ENCODE measurements at regions not wholly inside any gene's neighbourhood (a gene's known extent, or its start where the extent isn't known, plus 50 kb on each side); places are given as distances from the start of the nearest gene placed in this dataset.

DNA sequence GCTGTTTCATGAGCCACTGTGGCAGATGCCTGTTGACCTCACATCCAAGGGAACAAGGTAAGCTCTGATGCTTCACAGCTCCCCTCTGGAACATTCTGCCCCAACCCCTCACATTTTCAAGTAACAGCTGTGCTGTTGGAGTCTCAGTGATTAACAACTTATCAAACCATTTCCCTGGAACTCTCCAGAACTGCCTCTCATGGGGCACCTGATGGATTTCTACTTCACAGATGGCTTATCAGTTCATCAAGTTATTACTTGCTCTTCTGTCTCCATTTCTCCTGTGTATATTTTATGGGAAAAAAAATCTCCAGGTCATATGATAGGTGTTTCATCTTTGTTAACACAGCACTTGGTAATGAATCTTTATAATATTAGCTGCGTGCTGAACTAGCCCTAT, 322.4 kb downstream of the MAN2A1 start:
- H3K4me1 ChIP-seq = no peaks in the 10 kb centered on the region
- H3K36me3 ChIP-seq = no peaks in the 10 kb centered on the region
- no peak overlapping the region for H3K27ac ChIP-seq
- H3K9me3 ChIP-seq = no peaks in the 10 kb centered on the region
- TF ChIP-seq, protein P1, sequence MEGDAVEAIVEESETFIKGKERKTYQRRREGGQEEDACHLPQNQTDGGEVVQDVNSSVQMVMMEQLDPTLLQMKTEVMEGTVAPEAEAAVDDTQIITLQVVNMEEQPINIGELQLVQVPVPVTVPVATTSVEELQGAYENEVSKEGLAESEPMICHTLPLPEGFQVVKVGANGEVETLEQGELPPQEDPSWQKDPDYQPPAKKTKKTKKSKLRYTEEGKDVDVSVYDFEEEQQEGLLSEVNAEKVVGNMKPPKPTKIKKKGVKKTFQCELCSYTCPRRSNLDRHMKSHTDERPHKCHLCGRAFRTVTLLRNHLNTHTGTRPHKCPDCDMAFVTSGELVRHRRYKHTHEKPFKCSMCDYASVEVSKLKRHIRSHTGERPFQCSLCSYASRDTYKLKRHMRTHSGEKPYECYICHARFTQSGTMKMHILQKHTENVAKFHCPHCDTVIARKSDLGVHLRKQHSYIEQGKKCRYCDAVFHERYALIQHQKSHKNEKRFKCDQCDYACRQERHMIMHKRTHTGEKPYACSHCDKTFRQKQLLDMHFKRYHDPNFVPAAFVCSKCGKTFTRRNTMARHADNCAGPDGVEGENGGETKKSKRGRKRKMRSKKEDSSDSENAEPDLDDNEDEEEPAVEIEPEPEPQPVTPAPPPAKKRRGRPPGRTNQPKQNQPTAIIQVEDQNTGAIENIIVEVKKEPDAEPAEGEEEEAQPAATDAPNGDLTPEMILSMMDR (IDR thresholded peaks at IDR 0.05) = no peak
- TF ChIP-seq EP300 (IDR thresholded peaks at IDR 0.05) (no peak), POLR2AphosphoS5 (IDR thresholded peaks at IDR 0.05) (no peak), POLR2A (IDR thresholded peaks at IDR 0.05) (no peak)
- WGBS, 2 donors = 90 to 94% methylated on average over 1 of the region's 1 CpG
- H3K4me3 ChIP-seq = no peak overlapping the region
- no peak for DNase-seq
- H3K27me3 ChIP-seq = no peaks in the 10 kb centered on the region
- ATAC-seq (ENCODE audit: low FRiP score in 2 of 2) = no peak

DNA sequence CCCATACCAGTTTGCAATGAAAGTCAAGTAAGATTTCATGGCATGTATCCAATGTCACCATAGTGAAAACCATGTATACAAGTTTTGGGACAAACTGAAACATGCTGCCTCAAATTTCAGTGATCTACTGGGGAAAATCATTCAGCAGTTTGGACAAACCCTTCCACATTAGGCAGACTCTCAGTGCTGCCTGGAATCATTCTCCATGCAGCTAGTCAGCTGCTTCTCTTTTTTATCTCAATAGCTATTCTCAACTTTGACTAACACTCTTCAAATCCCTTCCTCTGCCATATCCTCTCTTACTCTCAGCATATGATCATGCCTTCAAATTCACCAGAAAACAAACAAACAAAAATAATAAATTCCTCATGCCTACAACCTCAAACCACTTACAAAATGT, 323.3 kb downstream of the MAN2A1 start:
- Histone ChIP-seq H3K27me3 (no peaks in the 10 kb centered on the region), H3K36me3 (no peaks in the 10 kb centered on the region), H3K4me3 (no peak overlapping the region), H3K27ac (no peak overlapping the region), H3K4me1 (no peaks in the 10 kb centered on the region), H3K9me3 (no peaks in the 10 kb centered on the region)
- DNase-seq = no peak
- TF ChIP-seq, protein P1 (IDR thresholded peaks at IDR 0.05) = no peak
- no peak for TF ChIP-seq EP300 (IDR thresholded peaks at IDR 0.05)
- TF ChIP-seq POLR2A (IDR thresholded peaks at IDR 0.05) = no peak
- no peak for TF ChIP-seq POLR2AphosphoS5 (IDR thresholded peaks at IDR 0.05)
- no peak for ATAC-seq (ENCODE audit: low FRiP score in 2 of 2)

DNA sequence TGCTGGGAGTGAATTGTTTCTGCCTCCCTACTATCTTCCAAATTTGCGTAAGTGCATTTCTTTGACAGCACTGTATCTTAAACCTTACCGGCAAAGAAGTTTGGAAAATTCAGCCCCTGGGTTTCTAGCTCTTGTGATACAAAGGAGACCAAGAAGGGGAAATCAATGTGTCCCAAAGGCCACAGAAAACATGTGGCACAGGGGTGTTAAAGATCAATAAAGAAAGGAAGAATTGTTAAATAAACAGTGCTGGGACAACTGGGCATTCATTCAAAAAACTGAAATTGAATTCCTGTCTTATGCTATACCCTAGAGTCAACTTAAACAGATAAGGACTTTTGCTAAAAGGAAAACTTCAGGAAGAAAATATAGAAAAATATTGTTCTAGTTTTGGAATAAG, 328.1 kb downstream of the MAN2A1 start:
- DNase-seq (no peak), ATAC-seq (ENCODE audit: low FRiP score in 2 of 2) (no peak)
- Histone ChIP-seq H3K9me3 (no peaks in the 10 kb centered on the region), H3K36me3 (no peaks in the 10 kb centered on the region), H3K27ac (no peak overlapping the region), H3K27me3 (no peaks in the 10 kb centered on the region), H3K4me1 (no peaks in the 10 kb centered on the region), H3K4me3 (no peak overlapping the region)
- TF ChIP-seq EP300 (IDR thresholded peaks at IDR 0.05) (no peak), POLR2AphosphoS5 (IDR thresholded peaks at IDR 0.05) (no peak), POLR2A (IDR thresholded peaks at IDR 0.05) (no peak)
- TF ChIP-seq, protein P1 (IDR thresholded peaks at IDR 0.05) = no peak
- 93 to 96% methylated on average over 2 of the region's 2 CpGs for WGBS, 2 donors

DNA sequence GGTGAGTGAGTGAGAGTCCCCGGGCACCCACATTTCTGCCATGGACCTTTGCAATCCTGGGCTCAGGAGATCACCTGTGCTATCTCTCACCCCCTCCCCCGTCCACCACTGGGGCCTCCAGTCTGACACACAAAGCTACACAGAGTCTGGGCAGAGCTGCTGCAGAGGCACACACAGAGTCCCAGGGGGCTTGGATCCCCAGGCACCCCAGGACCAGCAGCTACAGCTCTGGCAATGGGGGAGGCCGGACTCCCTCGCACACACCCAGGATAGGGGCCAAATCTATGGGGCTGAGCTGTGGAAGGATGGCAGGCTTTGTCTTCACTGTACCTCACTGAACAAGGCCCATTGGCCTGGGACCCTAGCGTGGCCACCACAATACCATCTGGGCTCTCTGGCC, 328.8 kb downstream of the MAN2A1 start:
- ATAC-seq (ENCODE audit: low FRiP score in 2 of 2) (peak in 1 of 2 donors; percentile 57), DNase-seq (peak in 1 of 2 donors; percentile 4)
- Histone ChIP-seq H3K4me3 (no peak overlapping the region), H3K4me1 (no peaks in the 10 kb centered on the region), H3K27ac (no peak overlapping the region), H3K36me3 (no peaks in the 10 kb centered on the region), H3K27me3 (no peaks in the 10 kb centered on the region), H3K9me3 (no peaks in the 10 kb centered on the region)
- WGBS, 2 donors = 75 to 79% methylated on average over 2 to 5 of the region's 5 CpGs
- TF ChIP-seq, protein P1 (IDR thresholded peaks at IDR 0.05) = no peak
- TF ChIP-seq POLR2AphosphoS5 (IDR thresholded peaks at IDR 0.05) (no peak), EP300 (IDR thresholded peaks at IDR 0.05) (no peak), POLR2A (IDR thresholded peaks at IDR 0.05) (no peak)

DNA sequence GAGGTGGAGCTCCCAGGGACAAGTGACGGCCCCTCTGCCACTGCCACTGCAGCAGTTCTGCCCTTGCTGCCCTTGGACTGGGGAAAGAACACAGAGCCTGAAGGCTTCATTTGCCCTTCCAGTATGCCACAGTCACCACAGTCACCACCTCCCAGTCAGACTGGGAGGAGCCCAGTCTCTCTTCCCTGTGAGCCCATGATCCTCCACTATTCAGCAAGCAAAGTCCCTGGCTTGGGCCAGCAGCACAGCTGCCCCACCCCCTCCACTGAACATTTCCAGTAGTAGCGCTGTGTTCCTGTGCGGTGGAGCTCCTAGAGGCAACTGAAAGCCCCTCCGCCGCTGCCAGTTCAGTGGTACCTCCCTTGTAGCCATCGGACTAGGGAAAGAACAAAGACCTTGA, 329.4 kb downstream of the MAN2A1 start:
- WGBS, 2 donors = 96 to 98% methylated on average over 6 of the region's 6 CpGs
- H3K4me1 ChIP-seq = no peaks in the 10 kb centered on the region
- no peaks in the 10 kb centered on the region for H3K27me3 ChIP-seq
- no peak overlapping the region for H3K4me3 ChIP-seq
- DNase-seq = no peak
- TF ChIP-seq EP300 (IDR thresholded peaks at IDR 0.05) (no peak), POLR2A (IDR thresholded peaks at IDR 0.05) (no peak), POLR2AphosphoS5 (IDR thresholded peaks at IDR 0.05) (no peak)
- ATAC-seq (ENCODE audit: low FRiP score in 2 of 2) = no peak
- no peak overlapping the region for H3K27ac ChIP-seq
- H3K9me3 ChIP-seq = no peaks in the 10 kb centered on the region
- no peaks in the 10 kb centered on the region for H3K36me3 ChIP-seq
